ENCODE measurements at regions not wholly inside any gene's neighbourhood (a gene's known extent, or its start where the extent isn't known, plus 50 kb on each side); places are given as distances from the start of the nearest gene placed in this dataset.

GRCh38 chr1:171424494-171424893 lies 60.8 kb upstream of the PRRC2C start:
- Mint-ChIP-seq H3K27ac (peak overlapping the region in 2 of 3 experiments; percentile 6 to 76; a peak in 2 of 7 replicates), H3K4me3 (no peak overlapping the region), H3K9me3 (peaks cover 28 to 32% of the 10 kb centered on the region in 2 experiments), H3K36me3 (ENCODE audit: insufficient read depth in 1 of 3, low read depth in 3 of 3) (peaks cover 17 to 29% (median 19%) of the 10 kb centered on the region in 3 experiments), H3K4me1 (peaks cover 35 to 36% of the 10 kb centered on the region in 2 experiments), H3K27me3 (ENCODE audit: low read depth) (peaks cover 5% of the 10 kb centered on the region; the same call in 1 of the 2 replicates)
- Histone ChIP-seq H3K9ac (ENCODE audit: extremely low read depth, insufficient read length, low read length) (peak overlapping the region; percentile 17), H3K79me1 (ENCODE audit: insufficient read depth, low read depth, low read length, poor library complexity, severe bottlenecking) (no peaks in the 10 kb centered on the region), H3K18ac (ENCODE audit: insufficient read length, low read depth, low read length) (no peak overlapping the region), H2AK5ac (ENCODE audit: insufficient read length, low read length) (no peak overlapping the region), H2AFZ (ENCODE audit: low read length) (peak overlapping the region; percentile 69), H3K27me3 (ENCODE audit: insufficient read depth, low read length) (no peaks in the 10 kb centered on the region), H2BK120ac (ENCODE audit: low read depth, low read length, poor library complexity, severe bottlenecking) (no peak overlapping the region), H2BK5ac (ENCODE audit: insufficient read length, low read length) (no peak overlapping the region), H3K56ac (ENCODE audit: insufficient read length, low read depth, low read length) (no peak overlapping the region), H3K4me2 (ENCODE audit: insufficient read depth, insufficient read length, low read length) (no peak overlapping the region), H3K4me1 (ENCODE audit: insufficient read depth, low read length) (peaks cover 7% of the 10 kb centered on the region; the same call in 1 of the 2 replicates), H4K91ac (ENCODE audit: insufficient read length, low read depth, low read length) (no peak overlapping the region), H2BK20ac (ENCODE audit: low read depth, low read length, poor library complexity, severe bottlenecking) (no peak overlapping the region), H3K23me2 (ENCODE audit: insufficient read length, low read depth, low read length, poor library complexity, severe bottlenecking) (no peaks in the 10 kb centered on the region), H3K9me3 (ENCODE audit: control insufficient read depth, low read depth, low read length) (peaks cover 8% of the 10 kb centered on the region), H3K79me2 (ENCODE audit: insufficient read depth, low read length) (no peaks in the 10 kb centered on the region), H3K14ac (ENCODE audit: insufficient read depth, low read length) (no peak overlapping the region), H3K23ac (ENCODE audit: insufficient read length, low read depth, low read length) (no peak overlapping the region), H3K4ac (ENCODE audit: low read depth, low read length) (no peak overlapping the region), H2BK12ac (ENCODE audit: insufficient read length, low read depth, low read length) (no peak overlapping the region), H3K27ac (ENCODE audit: insufficient read length, low read depth, low read length) (peak overlapping the region; percentile 13), H4K20me1 (ENCODE audit: control insufficient read depth, insufficient read depth, insufficient read length) (no peaks in the 10 kb centered on the region), H3T11ph (ENCODE audit: low read length) (no peak overlapping the region), H4K5ac (ENCODE audit: insufficient read length, low read depth, low read length) (no peak overlapping the region), H2BK15ac (ENCODE audit: low read depth, low read length) (no peak overlapping the region), H4K8ac (replicated peaks; ENCODE audit: insufficient read length, low read depth, low read length) (no peak overlapping the region)
- no CpG with 5 or more reads among the region's 4 CpGs for WGBS (ENCODE audit: extremely low coverage, insufficient read length, low lambda C conversion rate)
- no peak for TF ChIP-seq CTCF (conservative IDR thresholded peaks at IDR 0.05)
- no peak for DNase-seq
